ENCODE measurements at regions not wholly inside any gene's neighbourhood (a gene's known extent, or its start where the extent isn't known, plus 50 kb on each side); places are given as distances from the start of the nearest gene placed in this dataset.

DNA sequence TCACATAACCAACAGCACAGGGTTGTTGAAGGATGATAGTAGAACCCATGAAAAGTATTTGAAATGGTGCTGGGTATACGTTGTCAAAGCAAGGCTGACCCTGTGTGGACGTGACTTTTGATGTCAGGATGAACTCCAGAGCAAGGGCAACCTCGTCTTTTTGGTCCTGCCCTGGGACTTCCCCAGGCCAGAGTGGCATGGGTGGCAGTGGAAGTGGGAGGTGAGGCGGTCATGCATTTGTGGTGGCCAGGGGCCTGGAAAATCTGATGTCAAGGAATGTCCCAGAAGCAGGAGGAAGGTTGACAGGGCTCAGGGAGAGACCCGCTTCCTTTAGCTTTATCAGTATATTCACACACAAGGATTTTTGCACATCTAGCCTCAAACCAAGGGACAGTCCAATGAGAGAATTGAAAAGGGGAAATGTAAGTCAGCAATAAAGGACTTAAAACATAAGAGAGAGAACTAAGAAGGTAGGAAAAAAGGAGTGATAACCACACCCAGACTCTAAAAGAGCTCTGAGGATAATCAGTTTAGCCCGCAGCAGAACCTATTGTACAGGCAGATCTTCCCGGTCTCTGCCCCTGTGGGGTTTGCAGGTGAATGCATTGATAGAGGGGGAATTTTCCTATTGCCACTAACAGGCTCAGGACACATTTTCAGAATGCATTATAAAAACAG lies 98.8 kb upstream of the HDGFL1 start:
- no peaks in the 10 kb centered on the region for H3K36me3 ChIP-seq (replicated peaks; ENCODE audit: insufficient read depth, low read depth)
- peak overlapping the region; percentile 41 for H3K27ac ChIP-seq
- H3K9me3 ChIP-seq (ENCODE audit: low read depth), result no peaks in the 10 kb centered on the region
- no peak overlapping the region for H3K4me3 ChIP-seq
- peak overlapping the region; percentile 55 for H3K4me2 ChIP-seq
- no peaks in the 10 kb centered on the region for H3K27me3 ChIP-seq
- WGBS (ENCODE audit: low lambda C conversion rate, missing lambda C conversion rate), result 77% methylated on average over 7 of the region's 7 CpGs
- peak overlapping the region; percentile 2 for H2AFZ ChIP-seq
- H3K79me2 ChIP-seq, result no peaks in the 10 kb centered on the region
- no peak for DNase-seq (ENCODE audit: low spot score)
- TF ChIP-seq EZH2phosphoT487 (IDR thresholded peaks at IDR 0.05; ENCODE audit: low read depth, severe bottlenecking, unreplicated experiment) (no peak), EZH2 (IDR thresholded peaks at IDR 0.05; ENCODE audit: borderline replicate concordance) (no peak)
- TF ChIP-seq, protein P1, sequence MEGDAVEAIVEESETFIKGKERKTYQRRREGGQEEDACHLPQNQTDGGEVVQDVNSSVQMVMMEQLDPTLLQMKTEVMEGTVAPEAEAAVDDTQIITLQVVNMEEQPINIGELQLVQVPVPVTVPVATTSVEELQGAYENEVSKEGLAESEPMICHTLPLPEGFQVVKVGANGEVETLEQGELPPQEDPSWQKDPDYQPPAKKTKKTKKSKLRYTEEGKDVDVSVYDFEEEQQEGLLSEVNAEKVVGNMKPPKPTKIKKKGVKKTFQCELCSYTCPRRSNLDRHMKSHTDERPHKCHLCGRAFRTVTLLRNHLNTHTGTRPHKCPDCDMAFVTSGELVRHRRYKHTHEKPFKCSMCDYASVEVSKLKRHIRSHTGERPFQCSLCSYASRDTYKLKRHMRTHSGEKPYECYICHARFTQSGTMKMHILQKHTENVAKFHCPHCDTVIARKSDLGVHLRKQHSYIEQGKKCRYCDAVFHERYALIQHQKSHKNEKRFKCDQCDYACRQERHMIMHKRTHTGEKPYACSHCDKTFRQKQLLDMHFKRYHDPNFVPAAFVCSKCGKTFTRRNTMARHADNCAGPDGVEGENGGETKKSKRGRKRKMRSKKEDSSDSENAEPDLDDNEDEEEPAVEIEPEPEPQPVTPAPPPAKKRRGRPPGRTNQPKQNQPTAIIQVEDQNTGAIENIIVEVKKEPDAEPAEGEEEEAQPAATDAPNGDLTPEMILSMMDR (IDR thresholded peaks at IDR 0.05; ENCODE audit: poor library complexity), result no peak
- no peaks in the 10 kb centered on the region for H3K9me2 ChIP-seq (replicated peaks; ENCODE audit: insufficient read depth)
- peaks cover 10% of the 10 kb centered on the region for H3K4me1 ChIP-seq (ENCODE audit: insufficient read depth)
- H4K20me1 ChIP-seq (ENCODE audit: insufficient read depth, poor library complexity, severe bottlenecking), result no peaks in the 10 kb centered on the region

GRCh38 chr6:22471132-22471690 lies 98.2 kb upstream of the HDGFL1 start:
- H4K20me1 ChIP-seq (ENCODE audit: insufficient read depth, poor library complexity, severe bottlenecking), result no peaks in the 10 kb centered on the region
- H3K9me3 ChIP-seq (ENCODE audit: low read depth), result no peaks in the 10 kb centered on the region
- peaks cover 10% of the 10 kb centered on the region for H3K4me1 ChIP-seq (ENCODE audit: insufficient read depth)
- no peaks in the 10 kb centered on the region for H3K27me3 ChIP-seq
- 35% methylated on average over 4 of the region's 4 CpGs for WGBS (ENCODE audit: low lambda C conversion rate, missing lambda C conversion rate)
- DNase-seq (ENCODE audit: low spot score), result peak; percentile 58
- H3K27ac ChIP-seq, result peak overlapping the region; percentile 41
- no peaks in the 10 kb centered on the region for H3K9me2 ChIP-seq (replicated peaks; ENCODE audit: insufficient read depth)
- no peaks in the 10 kb centered on the region for H3K79me2 ChIP-seq
- H3K4me2 ChIP-seq, result peak overlapping the region; percentile 55
- no peak overlapping the region for H3K4me3 ChIP-seq
- H2AFZ ChIP-seq, result peak overlapping the region; percentile 2
- H3K36me3 ChIP-seq (replicated peaks; ENCODE audit: insufficient read depth, low read depth), result no peaks in the 10 kb centered on the region
- TF ChIP-seq EZH2 (IDR thresholded peaks at IDR 0.05; ENCODE audit: borderline replicate concordance) (no peak), EZH2phosphoT487 (IDR thresholded peaks at IDR 0.05; ENCODE audit: low read depth, severe bottlenecking, unreplicated experiment) (no peak)
- TF ChIP-seq, protein P1 (IDR thresholded peaks at IDR 0.05; ENCODE audit: poor library complexity), result peak; percentile 54

GRCh38 chr6:22471746-22472145 lies 97.6 kb upstream of the HDGFL1 start:
- no peaks in the 10 kb centered on the region for H3K27me3 ChIP-seq
- no peaks in the 10 kb centered on the region for H4K20me1 ChIP-seq (ENCODE audit: insufficient read depth, poor library complexity, severe bottlenecking)
- no peak for DNase-seq (ENCODE audit: low spot score)
- no peak overlapping the region for H3K4me2 ChIP-seq
- no peak overlapping the region for H3K4me3 ChIP-seq
- H3K36me3 ChIP-seq (replicated peaks; ENCODE audit: insufficient read depth, low read depth), result no peaks in the 10 kb centered on the region
- no peaks in the 10 kb centered on the region for H3K79me2 ChIP-seq
- 90% methylated on average over 4 of the region's 4 CpGs for WGBS (ENCODE audit: low lambda C conversion rate, missing lambda C conversion rate)
- no peaks in the 10 kb centered on the region for H3K9me3 ChIP-seq (ENCODE audit: low read depth)
- TF ChIP-seq, protein P1 (IDR thresholded peaks at IDR 0.05; ENCODE audit: poor library complexity), result no peak
- no peak for TF ChIP-seq EZH2 (IDR thresholded peaks at IDR 0.05; ENCODE audit: borderline replicate concordance)
- TF ChIP-seq EZH2phosphoT487 (IDR thresholded peaks at IDR 0.05; ENCODE audit: low read depth, severe bottlenecking, unreplicated experiment), result no peak
- H2AFZ ChIP-seq, result no peak overlapping the region
- no peak overlapping the region for H3K27ac ChIP-seq
- peaks cover 10% of the 10 kb centered on the region for H3K4me1 ChIP-seq (ENCODE audit: insufficient read depth)
- no peaks in the 10 kb centered on the region for H3K9me2 ChIP-seq (replicated peaks; ENCODE audit: insufficient read depth)
